NOMO-1 (cell line): ENCODE measurements at regions not wholly inside any gene's neighbourhood (a gene's known extent, or its start where the extent isn't known, plus 50 kb on each side); places are given as distances from the start of the nearest gene placed in this dataset.
"Not testable (repeated sequence)": the region's sequence is repeated elsewhere in the genome, so short reads cannot be mapped to it uniquely, and the experiment has no call there.

Source experiments
- DNase-seq, 2 experiments: peaks; one replicate each; lab custom pipeline; 2025; ENCODE audit not compliant: unreplicated experiment in 2 of 2; lab: John Stamatoyannopoulos, UW

- no peak for DNase-seq
Observed at GRCh38 chr10:113484487-113484886, 68.4 kb upstream of the HABP2 start.

- DNase-seq: no peak
Observed at GRCh38 chr10:113485736-113486135, 67.1 kb upstream of the HABP2 start.

GRCh38 chr10:113486531-113486930 lies 66.3 kb upstream of the HABP2 start:
- no peak for DNase-seq

- DNase-seq: no peak
Observed at GRCh38 chr10:113487154-113487553, 65.7 kb upstream of the HABP2 start.

GRCh38 chr10:113488186-113488585 lies 64.7 kb upstream of the HABP2 start:
- DNase-seq: no peak

GRCh38 chr10:113489522-113489921 lies 63.3 kb upstream of the HABP2 start:
- DNase-seq: not testable (repeated sequence)

- no peak for DNase-seq
Observed at GRCh38 chr10:113491967-113492565, 60.8 kb upstream of the HABP2 start.

- DNase-seq: no peak
Observed at GRCh38 chr10:113493195-113493594, 59.7 kb upstream of the HABP2 start.

GRCh38 chr10:113493882-113494301 lies 59.0 kb upstream of the HABP2 start:
- no peak for DNase-seq

- no peak for DNase-seq
Observed at GRCh38 chr10:113494761-113495160, 58.1 kb upstream of the HABP2 start.

- no peak for DNase-seq
Observed at GRCh38 chr10:113495553-113495952, 57.3 kb upstream of the HABP2 start.

- DNase-seq: no peak
Observed at GRCh38 chr10:113496111-113497109, 56.4 kb upstream of the HABP2 start.

GRCh38 chr10:113497198-113497597 lies 55.7 kb upstream of the HABP2 start:
- no peak for DNase-seq

- peak; percentile 24 to 76 for DNase-seq
Observed at GRCh38 chr10:113498997-113499396, 53.9 kb upstream of the HABP2 start.

GRCh38 chr10:113499806-113500205 lies 53.0 kb upstream of the HABP2 start:
- DNase-seq: no peak

GRCh38 chr10:113501031-113501430 lies 51.8 kb upstream of the HABP2 start:
- DNase-seq: not testable (repeated sequence)
